SJCRH30 (cell line): ENCODE measurements at regions not wholly inside any gene's neighbourhood (a gene's known extent, or its start where the extent isn't known, plus 50 kb on each side); places are given as distances from the start of the nearest gene placed in this dataset.
"Not testable (repeated sequence)": the region's sequence is repeated elsewhere in the genome, so short reads cannot be mapped to it uniquely, and the experiment has no call there.

Experiments
- DNase-seq, 2 experiments: peaks; one replicate each; pipeline ENCODE4 v3.0.0-alpha.2; 2015 to 2020
- H3K27ac ChIP-seq: fragments of 250-450 bp; sonication (Bioruptor Pico); 2 replicates; pipeline ENCODE4 v1.5.1; 2020; ENCODE audit warnings: mild to moderate bottlenecking, moderate library complexity
- H3K27me3 ChIP-seq: fragments of 250-450 bp; sonication (Bioruptor Pico); 2 replicates; pipeline ENCODE4 v1.5.1; 2020; ENCODE audit warnings: mild to moderate bottlenecking, moderate library complexity
- H3K36me3 ChIP-seq: fragments of 250-450 bp; sonication (Bioruptor Pico); 2 replicates; pipeline ENCODE4 v1.5.1; 2020; ENCODE audit warnings: mild to moderate bottlenecking, moderate library complexity
- H3K4me1 ChIP-seq: fragments of 250-450 bp; sonication (Bioruptor Pico); 2 replicates; pipeline ENCODE4 v1.5.1; 2020; ENCODE audit warnings: mild to moderate bottlenecking, moderate library complexity
- H3K4me3 ChIP-seq: fragments of 250-450 bp; sonication (Bioruptor Pico); 2 replicates; pipeline ENCODE4 v1.5.1; 2020; ENCODE audit warnings: mild to moderate bottlenecking, moderate library complexity
- H3K9me3 ChIP-seq: fragments of 250-450 bp; sonication (Bioruptor Pico); replicated peaks from 2 replicates; pipeline ENCODE4 v1.5.1; 2020; ENCODE audit warnings: mild to moderate bottlenecking, moderate library complexity

GRCh38 chr9:39587844-39588499, 232.5 kb downstream of the SPATA31A1 start:
- H3K36me3 ChIP-seq, result no peaks in the 10 kb centered on the region
- H3K4me3 ChIP-seq, result no peak overlapping the region
- no peak for DNase-seq
- no peak overlapping the region for H3K27ac ChIP-seq
- H3K27me3 ChIP-seq, result no peaks in the 10 kb centered on the region
- H3K9me3 ChIP-seq, result no peaks in the 10 kb centered on the region
- no peaks in the 10 kb centered on the region for H3K4me1 ChIP-seq

GRCh38 chr9:39588500-39589137, 233.2 kb downstream of the SPATA31A1 start:
- Histone ChIP-seq H3K27me3 (no peaks in the 10 kb centered on the region), H3K9me3 (no peaks in the 10 kb centered on the region), H3K27ac (no peak overlapping the region), H3K4me1 (no peaks in the 10 kb centered on the region), H3K36me3 (no peaks in the 10 kb centered on the region), H3K4me3 (no peak overlapping the region)
- no peak for DNase-seq

GRCh38 chr9:39604089-39604488, 248.6 kb downstream of the SPATA31A1 start:
- DNase-seq, H3K4me1 ChIP-seq, H3K27me3 ChIP-seq, H3K27ac ChIP-seq, H3K4me3 ChIP-seq, H3K36me3 ChIP-seq, H3K9me3 ChIP-seq: not testable (repeated sequence)

GRCh38 chr9:39611449-39612231, 256.2 kb downstream of the SPATA31A1 start:
- not testable (repeated sequence) for DNase-seq, H3K4me3 ChIP-seq, H3K4me1 ChIP-seq, H3K36me3 ChIP-seq, H3K27me3 ChIP-seq, H3K9me3 ChIP-seq, H3K27ac ChIP-seq

- H3K4me1 ChIP-seq, H3K4me3 ChIP-seq, H3K36me3 ChIP-seq, H3K27me3 ChIP-seq, H3K9me3 ChIP-seq, DNase-seq, H3K27ac ChIP-seq: not testable (repeated sequence)
These were observed 261.0 kb downstream of the SPATA31A1 start for GRCh38 chr9:39616480-39616879.

GRCh38 chr9:39624048-39624447, 268.6 kb downstream of the SPATA31A1 start:
- H3K27ac ChIP-seq, H3K36me3 ChIP-seq, H3K27me3 ChIP-seq, DNase-seq, H3K4me1 ChIP-seq, H3K4me3 ChIP-seq, H3K9me3 ChIP-seq: not testable (repeated sequence)

- H3K36me3 ChIP-seq, H3K9me3 ChIP-seq, DNase-seq, H3K27ac ChIP-seq, H3K4me3 ChIP-seq, H3K4me1 ChIP-seq, H3K27me3 ChIP-seq: not testable (repeated sequence)
These were observed 276.6 kb downstream of the SPATA31A1 start for GRCh38 chr9:39632071-39632470.

GRCh38 chr9:39649029-39649428, 293.6 kb downstream of the SPATA31A1 start:
- not testable (repeated sequence) for H3K27me3 ChIP-seq, DNase-seq, H3K36me3 ChIP-seq, H3K4me3 ChIP-seq, H3K27ac ChIP-seq, H3K9me3 ChIP-seq, H3K4me1 ChIP-seq

- not testable (repeated sequence) for H3K4me3 ChIP-seq, H3K27ac ChIP-seq, H3K9me3 ChIP-seq, H3K36me3 ChIP-seq, H3K27me3 ChIP-seq, DNase-seq, H3K4me1 ChIP-seq
These were observed 301.6 kb downstream of the SPATA31A1 start for GRCh38 chr9:39656960-39657603.

- H3K4me3 ChIP-seq, H3K27ac ChIP-seq, H3K9me3 ChIP-seq: not testable (repeated sequence)
These were observed 307.6 kb downstream of the SPATA31A1 start for GRCh38 chr9:39663020-39663419.

GRCh38 chr9:39663713-39664112, 308.2 kb downstream of the SPATA31A1 start:
- not testable (repeated sequence) for H3K27ac ChIP-seq, H3K27me3 ChIP-seq, H3K9me3 ChIP-seq, H3K4me1 ChIP-seq, H3K36me3 ChIP-seq, H3K4me3 ChIP-seq, DNase-seq

More at GRCh38 chr9:39663020-39663419, 307.6 kb downstream of the SPATA31A1 start:
- H3K36me3 ChIP-seq, H3K27me3 ChIP-seq, H3K4me1 ChIP-seq, DNase-seq: not testable (repeated sequence)

- not testable (repeated sequence) for DNase-seq, H3K27ac ChIP-seq, H3K4me1 ChIP-seq, H3K27me3 ChIP-seq, H3K4me3 ChIP-seq, H3K36me3 ChIP-seq, H3K9me3 ChIP-seq
These were observed 309.6 kb downstream of the SPATA31A1 start for GRCh38 chr9:39665020-39665419.

- H3K27ac ChIP-seq, H3K4me3 ChIP-seq, H3K4me1 ChIP-seq, H3K9me3 ChIP-seq, H3K27me3 ChIP-seq, DNase-seq, H3K36me3 ChIP-seq: not testable (repeated sequence)
These were observed 319.2 kb downstream of the SPATA31A1 start for GRCh38 chr9:39674437-39675210.

GRCh38 chr9:39675211-39675553, 319.7 kb downstream of the SPATA31A1 start:
- not testable (repeated sequence) for H3K27ac ChIP-seq, H3K36me3 ChIP-seq

More at GRCh38 chr9:39675211-39675553, 319.7 kb downstream of the SPATA31A1 start:
- DNase-seq, H3K9me3 ChIP-seq, H3K27me3 ChIP-seq, H3K4me1 ChIP-seq, H3K4me3 ChIP-seq: not testable (repeated sequence)
